IMR-90 (cell line): ENCODE measurements at regions not wholly inside any gene's neighbourhood (a gene's known extent, or its start where the extent isn't known, plus 50 kb on each side); places are given as distances from the start of the nearest gene placed in this dataset.

Experiments
- BHLHE40 ChIP-seq: fragments of 150-350 bp; IDR thresholded peaks from 2 replicates; pipeline ENCODE4 v1.6.1; 2016; ENCODE audit warnings: mild to moderate bottlenecking, low read depth, low read length
- CTCF ChIP-seq: conservative IDR thresholded peaks from 2 replicates; pipeline ENCODE4 v1.5.1; 2012; ENCODE audit warnings: mild to moderate bottlenecking, low read depth, low read length, improper control_type of control experiment
- ELK1 ChIP-seq: fragments of 150-350 bp; IDR thresholded peaks from 2 replicates; pipeline ENCODE4 v1.6.1; 2016; ENCODE audit warnings: low read depth, mild to moderate bottlenecking, low read length, moderate library complexity, borderline replicate concordance
- MAFK ChIP-seq: IDR thresholded peaks from 2 replicates; pipeline ENCODE4 v1.6.1; 2012; ENCODE audit warnings: low read depth, low read length, improper control_type of control experiment
- MAZ ChIP-seq: IDR thresholded peaks from 2 replicates; pipeline ENCODE4 v1.6.1; 2012; ENCODE audit warnings: low read depth, mild to moderate bottlenecking, low read length, improper control_type of control experiment, moderate library complexity, borderline replicate concordance
- NFE2L2 ChIP-seq: fragments of 150-350 bp; IDR thresholded peaks from 2 replicates; pipeline ENCODE4 v1.6.1; 2016; ENCODE audit warnings: low read depth, mild to moderate bottlenecking, low read length
- POLR2A ChIP-seq: IDR thresholded peaks from 2 replicates; pipeline ENCODE4 v1.6.1; 2012; ENCODE audit warnings: mild to moderate bottlenecking, low read depth, low read length
- RAD21 ChIP-seq: IDR thresholded peaks from 2 replicates; pipeline ENCODE4 v1.6.1; 2012; ENCODE audit warnings: low read length, improper control_type of control experiment
- RCOR1 ChIP-seq: IDR thresholded peaks from 2 replicates; pipeline ENCODE4 v1.6.1; 2012; ENCODE audit warnings: mild to moderate bottlenecking, low read length, improper control_type of control experiment; ENCODE audit not compliant: insufficient replicate concordance

GRCh38 chr10:20966426-20966825 is 69.3 kb upstream of the NEBL start:
- TF ChIP-seq NFE2L2 (no peak), RCOR1 (no peak), POLR2A (no peak), BHLHE40 (no peak), MAZ (no peak), ELK1 (no peak), CTCF (no peak), RAD21 (no peak), MAFK (no peak)
